Stomach (tissue), 8 donors: ENCODE measurements at regions not wholly inside any gene's neighbourhood (a gene's known extent, or its start where the extent isn't known, plus 50 kb on each side); places are given as distances from the start of the nearest gene placed in this dataset.

ENCODE experiments used
- DNase-seq, 2 donors: peaks; one replicate each; pipeline versions ENCODE4 v3.0.0 to v3.0.0-alpha.2; 2013 to 2019
- H3K27ac ChIP-seq, 5 donors: fragments of 200-600 bp in 4 of 5; sonication (generic) in 4 of 5; one replicate each; pipeline ENCODE4 v1.5.1; 2013 to 2019; ENCODE audit warnings: mild to moderate bottlenecking in 1 of 5, moderate library complexity in 1 of 5
- H3K27me3 ChIP-seq, 3 donors: fragments of 200-600 bp; sonication (generic); one replicate each; pipeline ENCODE4 v1.5.1; 2017 to 2019; ENCODE audit warnings: mixed run types in 1 of 3
- H3K36me3 ChIP-seq, 4 donors: fragments of 200-600 bp; sonication (generic); 1 replicate in 3 of 4; 2 replicates in 1 of 4; pipeline ENCODE4 v1.5.1; 2016 to 2019
- H3K4me1 ChIP-seq, 4 donors: fragments of 200-600 bp; sonication (generic); one replicate each; pipeline ENCODE4 v1.5.1; 2016 to 2019
- H3K4me3 ChIP-seq, 4 donors: fragments of 200-600 bp; sonication (generic) in 3 of 4; one replicate each; pipeline ENCODE4 v1.5.1; 2016 to 2019; ENCODE audit warnings: mild to moderate bottlenecking in 1 of 4
- H3K9me3 ChIP-seq, 4 donors: fragments of 200-600 bp; sonication (generic); one replicate each; pipeline ENCODE4 v1.5.1; 2016 to 2019
- CTCF ChIP-seq, 7 experiments: fragments of 450-650 bp in 4 of 7; fragments of 200-600 bp in 3 of 7; sonication (generic) in 3 of 7; IDR thresholded peaks; one replicate each; pipeline ENCODE4 v1.5.1; 2016 to 2019; ENCODE audit warnings: antibody characterized with exemption in 7 of 7, control low read depth in 2 of 7, mild to moderate bottlenecking in 1 of 7
- EP300 ChIP-seq: sonication (generic); formaldehyde crosslinking; IDR thresholded peaks from one replicate; pipeline ENCODE4 v1.6.1; 2017; ENCODE audit warnings: antibody characterized with exemption
- POLR2A ChIP-seq, 4 donors: fragments of 450-650 bp; IDR thresholded peaks; one replicate each; pipeline ENCODE4 v1.6.1; 2016; ENCODE audit warnings: antibody characterized with exemption in 4 of 4, control low read depth in 2 of 4, mild to moderate bottlenecking in 1 of 4, moderate library complexity in 1 of 4
- POLR2AphosphoS5 ChIP-seq, 3 donors: sonication (generic); formaldehyde crosslinking; IDR thresholded peaks; one replicate each; pipeline ENCODE4 v1.6.1; 2016; ENCODE audit warnings: antibody characterized with exemption in 3 of 3
- WGBS, 5 donors: extraction: QIAGEN DNeasy Blood & Tissue Kit in 3 of 5; methylation state at CpG; one replicate each; pipeline versions ENCODE4 v1.1.5 to v1.1.7; 2013 to 2018; 5-methylcytosine and 5-hydroxymethylcytosine counted together
- intact Hi-C: fragments of 100-400 bp; cut with DNase I; formaldehyde crosslinking; loops from one replicate; pipeline ENCODE4 v1.15.1; 2023; ENCODE audit warnings: low total_unique reads
- donor health status: healthy with polysubstance abuse.
- donor health status: Bipolar disorder and iron deficiency.
- donor health status: healthy.

GRCh38 chr2:144593803-144594202 lies 73.9 kb upstream of the ZEB2 start:
- no peak for DNase-seq
- Histone ChIP-seq H3K4me3 (no peak overlapping the region), H3K4me1 (peaks cover 0 to 10% (median 5%) of the 10 kb centered on the region in 4 donors), H3K27ac (no peak overlapping the region), H3K9me3 (no peaks in the 10 kb centered on the region), H3K27me3 (no peaks in the 10 kb centered on the region), H3K36me3 (no peaks in the 10 kb centered on the region)
- TF ChIP-seq EP300 (no peak), POLR2AphosphoS5 (IDR thresholded peaks at IDR 0.05) (no peak), POLR2A (IDR thresholded peaks at IDR 0.05) (no peak), CTCF (IDR thresholded peaks at IDR 0.05) (no peak)
- WGBS, 5 donors, result 71 to 87% (median 72%) methylated on average over 2 of the region's 2 CpGs
- intact Hi-C loops, result no loop called here

- DNase-seq, result no peak
- Histone ChIP-seq H3K4me1 (peaks cover 0 to 10% (median 5%) of the 10 kb centered on the region in 4 donors), H3K4me3 (no peak overlapping the region), H3K36me3 (no peaks in the 10 kb centered on the region), H3K27ac (no peak overlapping the region), H3K9me3 (no peaks in the 10 kb centered on the region), H3K27me3 (no peaks in the 10 kb centered on the region)
- intact Hi-C loops, result no loop called here
- WGBS, 5 donors, result 84 to 86% (median 85%) methylated on average over 8 of the region's 8 CpGs
- TF ChIP-seq POLR2AphosphoS5 (IDR thresholded peaks at IDR 0.05), result no peak
- TF ChIP-seq EP300, result no peak
- TF ChIP-seq CTCF (IDR thresholded peaks at IDR 0.05), result no peak
- no peak for TF ChIP-seq POLR2A (IDR thresholded peaks at IDR 0.05)
Measured at GRCh38 chr2:144592500-144593256, 72.8 kb upstream of the ZEB2 start.

- TF ChIP-seq EP300 (no peak), POLR2AphosphoS5 (IDR thresholded peaks at IDR 0.05) (no peak), POLR2A (IDR thresholded peaks at IDR 0.05) (no peak), CTCF (IDR thresholded peaks at IDR 0.05) (no peak)
- H3K27ac ChIP-seq, result no peak overlapping the region
- H3K4me3 ChIP-seq, result no peak overlapping the region
- no peaks in the 10 kb centered on the region for H3K9me3 ChIP-seq
- H3K27me3 ChIP-seq, result no peaks in the 10 kb centered on the region
- 83 to 95% (median 89%) methylated on average over 1 of the region's 1 CpG for WGBS, 5 donors
- no peaks in the 10 kb centered on the region for H3K36me3 ChIP-seq
- DNase-seq, result no peak
- peaks cover 0 to 10% (median 1%) of the 10 kb centered on the region in 4 donors for H3K4me1 ChIP-seq
- intact Hi-C loops, result no loop called here
Measured at GRCh38 chr2:144587306-144587705, 67.4 kb upstream of the ZEB2 start.

- TF ChIP-seq EP300 (no peak), POLR2A (IDR thresholded peaks at IDR 0.05) (no peak), CTCF (IDR thresholded peaks at IDR 0.05) (no peak), POLR2AphosphoS5 (IDR thresholded peaks at IDR 0.05) (no peak)
- H3K4me3 ChIP-seq, result no peak overlapping the region
- intact Hi-C loops, result no loop called here
- 67 to 80% (median 77%) methylated on average over 2 of the region's 2 CpGs for WGBS, 5 donors
- no peaks in the 10 kb centered on the region for H3K27me3 ChIP-seq
- H3K27ac ChIP-seq, result no peak overlapping the region
- H3K9me3 ChIP-seq, result no peaks in the 10 kb centered on the region
- DNase-seq, result no peak
- no peaks in the 10 kb centered on the region for H3K36me3 ChIP-seq
- H3K4me1 ChIP-seq, result peaks cover 0 to 17% (median 4%) of the 10 kb centered on the region in 4 donors
Measured at GRCh38 chr2:144586476-144586875, 66.6 kb upstream of the ZEB2 start.
